ENCODE measurements at regions not wholly inside any gene's neighbourhood (a gene's known extent, or its start where the extent isn't known, plus 50 kb on each side); places are given as distances from the start of the nearest gene placed in this dataset.
"Not testable (repeated sequence)": the region's sequence is repeated elsewhere in the genome, so short reads cannot be mapped to it uniquely, and the experiment has no call there.

- DNase-seq (ENCODE audit: extremely low read depth, low read depth, low spot score): not testable (repeated sequence)
Observed at GRCh38 chr16:22651111-22651817, 140.6 kb downstream of the NPIPB5 start.

DNA sequence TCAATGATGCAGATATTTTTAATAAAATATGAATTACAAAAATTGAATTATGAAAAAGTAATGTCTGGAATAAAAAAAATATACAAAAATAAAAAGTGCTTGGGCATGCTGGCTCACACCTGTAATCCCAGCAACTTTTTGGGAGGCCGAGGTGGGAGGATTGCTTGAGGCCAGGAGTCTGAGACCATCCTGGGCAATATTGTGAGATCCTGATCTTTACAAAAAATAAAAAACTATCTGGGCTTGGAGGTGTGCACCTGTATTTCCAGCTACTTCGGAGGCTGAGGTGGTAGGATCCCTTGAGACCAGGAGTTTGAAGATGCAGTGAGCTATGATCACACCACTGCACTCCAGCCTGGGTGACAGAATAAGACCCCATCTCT, 141.8 kb downstream of the NPIPB5 start:
- no peak for DNase-seq (ENCODE audit: extremely low read depth, low read depth, low spot score)

GRCh38 chr16:22653876-22654275, 143.2 kb downstream of the NPIPB5 start:
- DNase-seq (ENCODE audit: extremely low read depth, low read depth, low spot score): no peak

DNA sequence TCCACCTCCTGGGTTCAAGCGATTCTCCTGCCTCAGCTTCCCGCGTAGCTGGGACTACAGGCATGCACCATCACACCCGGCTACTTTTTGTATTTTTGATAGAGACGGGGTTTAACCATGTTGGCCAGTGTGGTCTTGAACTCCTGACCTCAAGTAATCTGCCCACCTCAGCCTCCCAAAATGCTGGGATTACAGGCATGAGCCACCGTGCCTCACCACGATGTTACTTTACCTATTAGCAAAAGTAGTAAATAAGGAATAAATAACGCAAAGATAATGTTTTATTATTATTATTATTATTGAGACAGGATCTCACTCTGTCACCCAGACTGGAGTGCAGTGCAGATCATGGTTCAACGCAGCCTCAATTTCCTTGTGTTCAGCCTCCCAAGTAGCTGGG, 145.9 kb downstream of the NPIPB5 start:
- DNase-seq (ENCODE audit: extremely low read depth, low read depth, low spot score): not testable (repeated sequence)

- DNase-seq (ENCODE audit: extremely low read depth, low read depth, low spot score): no peak
Observed at GRCh38 chr16:22659933-22660332, 149.2 kb downstream of the NPIPB5 start.

DNA sequence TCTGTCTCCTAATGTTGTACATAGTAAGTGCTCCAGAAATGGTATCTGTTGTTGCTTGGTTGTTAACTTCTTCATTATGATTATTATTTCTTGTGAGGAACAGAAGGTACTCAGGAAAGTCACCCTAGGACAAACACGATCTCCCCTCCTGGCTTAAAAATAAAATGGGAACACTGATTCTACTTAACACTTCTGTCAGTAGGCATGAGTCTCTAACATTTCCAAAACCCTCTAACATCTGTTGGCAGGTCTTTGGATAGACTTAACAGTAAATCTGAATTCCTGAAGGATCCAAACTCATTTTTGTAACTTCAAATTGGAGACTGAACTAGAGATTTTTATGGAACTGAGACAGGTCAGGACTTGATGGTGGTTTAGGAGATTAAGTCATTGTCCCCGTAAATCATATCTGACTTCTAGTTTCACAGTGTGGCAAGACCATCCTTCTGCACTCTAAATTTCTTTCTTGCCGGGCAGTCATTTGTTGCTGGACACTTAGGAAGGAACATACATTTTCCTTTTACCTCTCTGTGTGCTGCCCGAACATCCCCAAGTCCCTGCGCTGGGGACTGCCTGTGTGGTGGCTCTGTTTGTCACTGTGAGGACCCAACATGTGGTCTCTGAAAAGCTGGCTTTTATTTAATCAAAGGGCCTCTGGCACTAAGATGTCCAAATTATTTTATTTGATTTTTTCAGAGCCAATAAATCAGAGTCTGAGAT, 149.9 kb downstream of the NPIPB5 start:
- DNase-seq (ENCODE audit: extremely low read depth, low read depth, low spot score): no peak

GRCh38 chr16:22661161-22661647, 150.5 kb downstream of the NPIPB5 start:
- DNase-seq (ENCODE audit: extremely low read depth, low read depth, low spot score): no peak

DNA sequence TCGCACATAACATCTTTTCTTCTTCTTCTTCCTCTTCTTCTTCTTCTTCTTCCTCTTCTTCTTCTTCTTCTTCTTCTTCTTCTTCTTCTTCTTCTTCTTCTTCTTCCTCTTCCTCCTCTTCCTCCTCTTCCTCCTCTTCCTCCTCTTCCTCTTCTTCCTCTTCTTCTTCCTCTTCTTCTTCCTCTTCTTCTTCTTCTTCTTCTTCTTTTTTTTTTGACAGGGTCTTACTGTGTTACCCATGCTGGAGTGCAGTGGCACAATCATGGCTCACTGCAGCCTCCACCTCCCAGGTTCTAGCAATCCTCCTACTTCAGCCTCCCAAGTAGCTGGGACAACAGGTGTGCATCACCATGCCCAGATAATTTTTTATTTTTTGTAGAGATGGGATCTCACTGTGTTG, 151.0 kb upstream of the HS3ST2 start:
- not testable (repeated sequence) for DNase-seq (ENCODE audit: extremely low read depth, low read depth, low spot score)

- DNase-seq (ENCODE audit: extremely low read depth, low read depth, low spot score): no peak
Observed at GRCh38 chr16:22663389-22664064, 150.4 kb upstream of the HS3ST2 start.

DNA sequence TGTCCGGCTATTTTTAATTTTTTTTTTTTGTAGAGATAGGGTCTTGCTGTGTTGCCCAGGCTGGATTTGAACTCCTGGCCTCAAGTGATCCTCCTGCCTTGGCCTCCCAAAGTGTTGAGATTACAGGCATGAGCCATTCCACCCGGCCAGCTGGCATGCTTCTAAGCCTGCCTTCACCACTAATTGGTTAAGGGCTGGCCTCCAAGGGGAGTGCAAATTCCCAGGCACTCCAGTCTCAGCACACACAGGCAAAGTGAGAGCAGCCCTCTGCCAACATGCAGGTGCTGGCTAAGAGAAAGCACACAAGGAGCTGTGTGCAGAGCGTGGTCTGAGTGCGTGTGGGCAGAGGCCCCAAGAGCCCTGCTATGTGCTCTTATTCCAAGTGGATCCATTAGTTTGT, 149.8 kb upstream of the HS3ST2 start:
- no peak for DNase-seq (ENCODE audit: extremely low read depth, low read depth, low spot score)

- no peak for DNase-seq (ENCODE audit: extremely low read depth, low read depth, low spot score)
Observed at GRCh38 chr16:22664561-22664997, 149.4 kb upstream of the HS3ST2 start.

DNA sequence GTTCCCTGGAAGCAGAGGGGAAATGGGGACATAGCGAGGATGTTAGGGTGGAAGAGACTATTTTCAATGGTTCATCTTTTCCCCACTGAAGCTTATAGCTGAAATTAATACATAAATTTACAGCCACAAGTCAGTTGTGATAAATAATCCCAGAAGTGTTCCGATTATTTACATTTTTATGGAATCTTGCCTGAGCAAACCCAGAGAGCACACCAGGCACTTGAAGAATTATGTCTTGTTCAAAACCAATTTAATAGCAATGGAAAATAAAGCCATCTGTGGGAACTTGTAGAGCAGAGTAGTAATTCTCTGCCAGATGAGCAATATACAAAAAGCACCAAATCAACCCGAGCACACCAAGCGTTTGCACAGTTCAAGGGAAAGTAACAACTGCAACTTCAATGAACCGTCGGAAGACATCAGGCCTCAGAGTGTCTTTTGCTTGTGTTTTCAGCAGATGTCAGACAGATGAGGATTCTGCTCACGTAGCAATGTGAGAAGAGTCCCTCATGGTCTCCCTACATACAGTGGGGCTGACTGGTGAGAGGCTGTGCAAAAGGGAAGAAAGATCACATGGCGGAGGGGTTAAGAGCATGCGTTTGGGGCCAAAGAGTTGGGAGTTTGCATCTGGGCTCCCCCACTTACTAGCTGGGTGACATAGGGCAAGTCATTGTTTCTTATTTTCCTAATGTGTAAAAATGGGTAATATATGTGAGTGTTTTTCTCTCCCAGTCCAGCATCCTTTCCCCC, 148.7 kb upstream of the HS3ST2 start:
- DNase-seq (ENCODE audit: extremely low read depth, low read depth, low spot score): no peak

- DNase-seq (ENCODE audit: extremely low read depth, low read depth, low spot score): no peak
Observed at GRCh38 chr16:22665803-22666202, 148.2 kb upstream of the HS3ST2 start.

- DNase-seq (ENCODE audit: extremely low read depth, low read depth, low spot score): no peak
Observed at GRCh38 chr16:22668318-22668717, 145.6 kb upstream of the HS3ST2 start.

- no peak for DNase-seq (ENCODE audit: extremely low read depth, low read depth, low spot score)
Observed at GRCh38 chr16:22670044-22670536, 143.9 kb upstream of the HS3ST2 start.

DNA sequence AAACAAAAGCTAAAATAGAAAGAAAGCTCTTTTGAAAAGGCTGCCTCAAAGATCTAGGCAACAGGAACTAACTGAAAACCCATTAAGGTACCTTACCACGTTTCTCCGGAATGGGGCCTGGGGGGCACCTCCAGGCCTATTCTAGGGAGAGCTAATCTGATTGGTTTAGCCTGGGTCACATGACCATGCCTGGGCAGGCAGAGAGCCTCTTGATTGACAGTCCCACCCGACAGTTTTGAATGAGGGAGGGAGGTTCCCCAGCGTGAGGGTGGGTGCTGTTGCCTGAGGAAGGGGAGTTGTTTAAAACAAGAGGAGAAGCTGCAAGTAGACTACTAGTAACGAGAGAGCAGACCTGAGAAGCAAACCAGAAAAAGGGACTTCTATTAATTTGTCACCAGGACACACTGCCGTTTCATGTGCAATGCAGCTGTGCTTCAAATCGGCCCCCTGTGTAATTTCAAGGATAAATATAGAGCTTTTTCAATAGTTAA, 143.4 kb upstream of the HS3ST2 start:
- DNase-seq (ENCODE audit: extremely low read depth, low read depth, low spot score): no peak

GRCh38 chr16:22671301-22672076, 142.5 kb upstream of the HS3ST2 start:
- DNase-seq (ENCODE audit: extremely low read depth, low read depth, low spot score): no peak

- DNase-seq (ENCODE audit: extremely low read depth, low read depth, low spot score): no peak
Observed at GRCh38 chr16:22672830-22673210, 141.1 kb upstream of the HS3ST2 start.

- DNase-seq (ENCODE audit: extremely low read depth, low read depth, low spot score): no peak
Observed at GRCh38 chr16:22673421-22673831, 140.5 kb upstream of the HS3ST2 start.

GRCh38 chr16:22674832-22675191, 139.2 kb upstream of the HS3ST2 start:
- no peak for DNase-seq (ENCODE audit: extremely low read depth, low read depth, low spot score)
